Neural cell (in vitro differentiated cells): ENCODE measurements at regions not wholly inside any gene's neighbourhood (a gene's known extent, or its start where the extent isn't known, plus 50 kb on each side); places are given as distances from the start of the nearest gene placed in this dataset.
A peak's percentile ranks its signal among the peaks of the same experiment; 100 is the strongest.

Source experiments
- H2AFZ ChIP-seq: fragments of 200-600, 300-800 bp; sonication (generic), shearing (Covaris generic); 2 replicates; pipeline ENCODE4 v1.6.0; 2014; ENCODE audit warnings: low read depth, mild to moderate bottlenecking, antibody characterized with exemption, low read length, moderate library complexity
- H3F3A ChIP-seq: fragments of 200-600 bp; shearing (Covaris generic); 2 replicates; pipeline ENCODE4 v1.6.1; 2016; ENCODE audit warnings: mild to moderate bottlenecking, moderate library complexity, mixed read lengths, antibody characterized with exemption, low read length; ENCODE audit not compliant: insufficient read depth, poor library complexity, severe bottlenecking
- H3K27ac ChIP-seq: fragments of 200-600, 300-800 bp; sonication (generic), shearing (Covaris generic); 2 replicates; pipeline ENCODE4 v1.5.1; 2014; ENCODE audit warnings: mild to moderate bottlenecking, low read length, moderate library complexity
- H3K27me3 ChIP-seq: fragments of 300-800, 200-600 bp; sonication (generic), shearing (Covaris generic); 2 replicates; pipeline ENCODE4 v1.6.0; 2014; ENCODE audit warnings: mild to moderate bottlenecking, low read depth, low read length, moderate library complexity; ENCODE audit not compliant: insufficient read depth
- H3K36me3 ChIP-seq: fragments of 300-800, 200-600 bp; sonication (generic), shearing (Covaris generic); 2 replicates; pipeline ENCODE4 v1.5.1; 2014; ENCODE audit warnings: mild to moderate bottlenecking, antibody characterized with exemption, low read length, moderate library complexity; ENCODE audit not compliant: insufficient read depth
- H3K4me2 ChIP-seq: fragments of 300-800, 200-600 bp; sonication (generic), shearing (Covaris generic); 2 replicates; pipeline ENCODE4 v1.6.0; 2014; ENCODE audit warnings: mild to moderate bottlenecking, low read length
- H3K4me3 ChIP-seq: fragments of 300-800, 200-600 bp; sonication (generic), shearing (Covaris generic); 2 replicates; pipeline ENCODE4 v1.5.1; 2014; ENCODE audit warnings: mild to moderate bottlenecking, low read length, moderate library complexity
- H3K79me2 ChIP-seq: fragments of 200-600 bp; shearing (Covaris generic); replicated peaks from 2 replicates; pipeline ENCODE4 v1.6.0; 2014; ENCODE audit warnings: mild to moderate bottlenecking, low read length, moderate library complexity; ENCODE audit not compliant: insufficient read depth
- H3K9ac ChIP-seq: fragments of 300-800, 200-600 bp; sonication (generic), shearing (Covaris generic); 2 replicates; pipeline ENCODE4 v1.6.1; 2016; ENCODE audit warnings: mild to moderate bottlenecking, low read length, mixed read lengths
- H3K9me2 ChIP-seq: fragments of 200-600 bp; shearing (Covaris generic); 2 replicates; pipeline ENCODE4 v1.6.1; 2016; ENCODE audit warnings: mild to moderate bottlenecking, low read length, mixed read lengths; ENCODE audit not compliant: insufficient read depth
- H3K9me3 ChIP-seq: fragments of 200-600, 300-800 bp; sonication (generic), shearing (Covaris generic); 2 replicates; pipeline ENCODE4 v1.6.1; 2016; ENCODE audit warnings: mild to moderate bottlenecking, mixed run types, low read length, moderate library complexity, mixed read lengths
- H4K20me1 ChIP-seq: fragments of 200-600 bp; shearing (Covaris generic); 2 replicates; pipeline ENCODE4 v1.6.1; 2016; ENCODE audit warnings: mild to moderate bottlenecking, mixed run types; ENCODE audit not compliant: insufficient read depth
- CTCF ChIP-seq: fragments of 450-650 bp; IDR thresholded peaks from 2 replicates; pipeline ENCODE4 v1.5.1; 2014; ENCODE audit warnings: antibody characterized with exemption, mild to moderate bottlenecking, moderate library complexity; ENCODE audit not compliant: poor library complexity, severe bottlenecking
- EP300 ChIP-seq: fragments of 450-650 bp; conservative IDR thresholded peaks from 2 replicates; pipeline ENCODE4 v1.6.1; 2014; ENCODE audit warnings: antibody characterized with exemption, mild to moderate bottlenecking, moderate library complexity; ENCODE audit not compliant: poor library complexity, severe bottlenecking
- EZH2 ChIP-seq: fragments of 200-600, 300-800 bp; shearing (Covaris generic), sonication (generic); IDR thresholded peaks from 2 replicates; pipeline ENCODE4 v1.6.1; 2014; ENCODE audit warnings: antibody characterized with exemption, low read length, borderline replicate concordance, mild to moderate bottlenecking; ENCODE audit not compliant: insufficient read depth, poor library complexity, severe bottlenecking
- MXI1 ChIP-seq: fragments of 450-650 bp; conservative IDR thresholded peaks from 2 replicates; pipeline ENCODE4 v1.6.1; 2014; ENCODE audit warnings: antibody characterized with exemption, mild to moderate bottlenecking; ENCODE audit not compliant: poor library complexity, severe bottlenecking
- POLR2AphosphoS5 ChIP-seq: IDR thresholded peaks from 2 replicates; pipeline ENCODE4 v1.6.1; 2012
- RAD21 ChIP-seq: fragments of 450-650 bp; conservative IDR thresholded peaks from 2 replicates; pipeline ENCODE4 v1.6.1; 2014; ENCODE audit warnings: antibody characterized with exemption, mild to moderate bottlenecking, moderate library complexity
- REST ChIP-seq: IDR thresholded peaks from 2 replicates; pipeline ENCODE4 v1.6.1; 2012; ENCODE audit warnings: borderline replicate concordance
- SMC3 ChIP-seq: fragments of 450-650 bp; conservative IDR thresholded peaks from 2 replicates; pipeline ENCODE4 v1.6.1; 2014; ENCODE audit warnings: antibody characterized with exemption, mild to moderate bottlenecking, moderate library complexity; ENCODE audit not compliant: poor library complexity
- TAF1 ChIP-seq: IDR thresholded peaks from 2 replicates; pipeline ENCODE4 v1.6.1; 2012; ENCODE audit warnings: low read depth

GRCh38 chr3:118761291-118761606 is 273.4 kb downstream of the IGSF11 start:
- H3K27ac ChIP-seq: no peak overlapping the region
- H3K79me2 ChIP-seq: no peaks in the 10 kb centered on the region
- no peak overlapping the region for H3K9ac ChIP-seq
- H3K9me2 ChIP-seq: no peaks in the 10 kb centered on the region
- H4K20me1 ChIP-seq: no peaks in the 10 kb centered on the region
- no peak overlapping the region for H3K4me3 ChIP-seq
- H2AFZ ChIP-seq: no peak overlapping the region
- no peaks in the 10 kb centered on the region for H3K27me3 ChIP-seq
- H3K36me3 ChIP-seq: no peaks in the 10 kb centered on the region
- no peaks in the 10 kb centered on the region for H3K9me3 ChIP-seq
- TF ChIP-seq REST (peak; percentile 55), CTCF (peak; percentile 5), RAD21 (no peak), POLR2AphosphoS5 (no peak), SMC3 (peak; percentile 3)
- peaks cover 2% of the 10 kb centered on the region for H3F3A ChIP-seq
- H3K4me2 ChIP-seq: no peak overlapping the region

GRCh38 chr3:118765636-118766305 is 268.9 kb downstream of the IGSF11 start:
- Histone ChIP-seq H3K9me2 (no peaks in the 10 kb centered on the region), H3F3A (peaks cover under 1% of the 10 kb centered on the region), H3K27me3 (no peaks in the 10 kb centered on the region), H3K4me2 (no peak overlapping the region), H3K79me2 (no peaks in the 10 kb centered on the region), H3K4me3 (no peak overlapping the region), H3K36me3 (no peaks in the 10 kb centered on the region), H4K20me1 (no peaks in the 10 kb centered on the region), H3K9ac (no peak overlapping the region), H3K9me3 (no peaks in the 10 kb centered on the region), H3K27ac (no peak overlapping the region), H2AFZ (no peak overlapping the region)
- TF ChIP-seq RAD21 (no peak), MXI1 (no peak), TAF1 (no peak), POLR2AphosphoS5 (no peak), REST (no peak), EP300 (no peak), SMC3 (no peak), EZH2 (no peak), CTCF (no peak)
